ENCODE measurements at regions not wholly inside any gene's neighbourhood (a gene's known extent, or its start where the extent isn't known, plus 50 kb on each side); places are given as distances from the start of the nearest gene placed in this dataset.

- no peak for TF ChIP-seq CTCF (conservative IDR thresholded peaks at IDR 0.05; ENCODE audit: low read length)
- TF ChIP-seq EZH2phosphoT487 (IDR thresholded peaks at IDR 0.05; ENCODE audit: borderline replicate concordance) = no peak
These were observed 299.2 kb upstream of the RBMS1 start for GRCh38 chr2:160792837-160793236.

Measured in Loucy (cell line).